GM21528 (cell line): ENCODE measurements at regions not wholly inside any gene's neighbourhood (a gene's known extent, or its start where the extent isn't known, plus 50 kb on each side); places are given as distances from the start of the nearest gene placed in this dataset.
"Not testable (repeated sequence)": the region's sequence is repeated elsewhere in the genome, so short reads cannot be mapped to it uniquely, and the experiment has no call there.

ENCODE experiments used
- ATAC-seq: cut with Tn5 transposase; IDR thresholded peaks from one replicate; pipeline ENCODE4 v1.9.1; 2021; ENCODE audit warnings: mild to moderate bottlenecking, moderate library complexity; ENCODE audit not compliant: unreplicated experiment, low FRiP score

DNA sequence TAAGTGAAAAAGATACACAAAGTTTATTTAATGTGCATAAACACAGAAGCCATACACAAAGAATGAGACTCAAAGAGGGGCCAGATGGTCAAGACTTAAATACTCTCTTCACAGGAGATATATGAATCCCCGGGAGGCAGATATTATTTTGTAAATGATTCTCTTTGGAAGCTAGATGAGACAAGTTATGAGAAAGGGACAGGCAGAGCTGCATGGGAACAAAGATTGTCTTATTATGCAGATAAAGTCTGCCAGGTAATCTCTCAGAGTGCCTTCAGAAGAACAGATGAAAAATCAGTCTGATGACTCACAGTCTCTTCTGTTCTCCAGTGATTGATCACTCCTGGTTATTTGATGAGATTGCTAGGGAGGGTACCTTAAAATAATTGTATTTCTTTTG, 89.0 kb downstream of the NAF1 start:
- no peak for ATAC-seq

DNA sequence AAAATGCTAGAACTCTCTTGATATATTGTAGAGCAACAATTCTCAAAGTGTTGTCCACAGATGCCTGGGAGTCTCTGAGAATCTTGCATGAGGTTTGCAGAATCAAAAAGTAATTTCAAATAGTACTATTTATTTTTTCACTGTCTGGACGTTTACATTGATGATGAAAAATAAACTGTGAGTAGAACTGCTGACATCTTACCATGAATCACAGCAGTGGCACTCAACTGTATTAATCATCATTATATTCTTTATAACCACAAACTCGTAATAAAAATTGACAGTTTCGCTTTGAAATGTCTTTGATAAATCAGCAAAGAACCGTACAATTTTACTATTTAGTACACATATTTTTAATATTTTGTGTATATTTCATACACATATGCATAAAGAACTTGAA, 94.5 kb downstream of the NAF1 start:
- ATAC-seq, result no peak

DNA sequence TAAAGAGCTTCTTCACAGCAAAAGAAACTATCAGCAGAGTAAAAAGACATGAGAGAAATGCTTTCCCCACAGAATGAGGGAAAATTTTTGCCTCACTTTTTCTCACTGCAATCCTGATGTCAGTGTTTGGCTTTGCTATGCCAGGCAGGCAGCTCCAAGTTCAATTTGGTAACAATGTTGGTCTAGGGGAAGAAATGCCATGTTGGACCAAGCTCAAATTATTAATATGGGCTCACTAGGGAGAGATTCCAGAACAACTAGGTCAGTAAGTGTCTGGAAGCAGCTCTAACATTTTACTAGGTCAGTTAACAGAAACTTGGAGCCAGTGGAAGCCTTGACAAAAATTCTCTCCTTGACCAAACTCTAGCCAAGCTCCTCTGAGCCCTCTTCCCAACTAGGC, 95.4 kb downstream of the NAF1 start:
- ATAC-seq, result no peak

DNA sequence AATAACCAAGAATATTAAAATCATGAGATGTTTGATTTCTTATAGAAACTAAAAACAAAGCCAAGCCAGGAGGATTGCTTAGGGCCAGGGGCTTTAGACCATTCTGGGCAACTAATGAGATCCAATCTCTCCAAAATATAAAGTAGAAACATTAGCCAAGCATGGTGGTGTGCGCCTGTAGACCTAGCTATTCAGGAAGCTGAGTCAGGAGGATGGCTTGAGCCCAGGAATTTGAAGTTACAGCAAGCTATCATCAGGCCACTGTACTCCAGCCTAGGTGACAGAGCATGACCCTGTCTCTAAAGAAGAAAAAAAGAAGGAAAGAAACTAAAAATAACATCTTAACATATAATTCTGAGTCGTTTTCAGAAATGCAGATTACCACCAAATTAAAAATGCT, 96.7 kb downstream of the NAF1 start:
- no peak for ATAC-seq

DNA sequence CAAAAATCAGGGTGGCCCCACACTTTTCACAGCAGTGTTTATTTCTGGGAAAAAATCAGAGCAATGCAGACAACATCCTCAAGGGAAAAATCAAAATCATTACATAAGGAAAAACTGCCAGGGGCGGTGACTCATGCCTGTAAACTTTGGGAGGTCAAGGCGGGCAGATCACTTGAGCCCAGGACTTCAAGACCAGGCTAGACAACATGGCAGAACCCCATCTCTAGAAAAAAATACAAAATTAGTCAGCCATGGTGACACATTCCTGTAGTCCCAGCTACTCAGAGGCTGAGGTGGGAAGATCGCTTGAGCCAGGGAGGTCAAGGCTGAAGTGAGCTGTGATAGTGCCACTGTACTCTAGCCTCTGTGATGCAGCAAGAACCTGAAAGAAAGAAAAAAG, 102.8 kb downstream of the NAF1 start:
- no peak for ATAC-seq

DNA sequence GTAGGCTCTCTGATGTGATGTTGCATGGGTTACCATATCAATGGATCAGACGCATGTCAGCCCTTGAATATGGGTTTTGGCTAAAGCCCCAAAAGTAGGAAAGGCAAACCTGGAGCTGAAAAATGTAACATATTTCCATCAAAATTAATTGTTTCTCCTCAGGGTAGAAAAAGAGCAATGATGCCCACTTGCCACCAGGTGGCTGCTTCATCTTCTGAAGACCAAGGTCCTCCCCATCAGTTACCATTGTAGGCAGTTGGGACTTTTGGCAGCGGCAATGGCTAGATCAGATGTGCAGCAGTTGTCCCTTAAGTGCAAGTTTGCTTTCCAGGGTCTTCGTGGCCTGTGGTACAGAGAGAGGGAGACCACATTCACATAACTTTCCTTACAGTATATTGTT, 118.2 kb downstream of the NAF1 start:
- no peak for ATAC-seq

DNA sequence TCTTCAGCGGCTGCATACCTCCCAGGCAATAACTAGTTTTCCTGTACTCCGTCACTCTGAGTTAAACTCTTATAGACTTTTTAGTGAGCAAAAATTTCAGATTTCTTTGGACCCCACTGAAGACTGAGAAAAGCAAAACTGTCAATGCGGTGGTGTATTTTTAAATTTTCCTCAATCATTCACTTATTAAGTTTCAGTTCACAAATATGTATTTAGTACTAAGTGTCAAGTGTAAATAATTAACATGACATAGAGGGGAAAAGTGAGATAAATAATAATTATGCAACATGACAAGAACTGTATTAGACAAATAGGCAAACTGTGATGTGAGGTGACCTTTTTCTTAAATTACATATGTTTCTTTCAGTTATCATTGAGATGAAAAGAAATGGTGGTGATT, 124.4 kb downstream of the NAF1 start:
- no peak for ATAC-seq

DNA sequence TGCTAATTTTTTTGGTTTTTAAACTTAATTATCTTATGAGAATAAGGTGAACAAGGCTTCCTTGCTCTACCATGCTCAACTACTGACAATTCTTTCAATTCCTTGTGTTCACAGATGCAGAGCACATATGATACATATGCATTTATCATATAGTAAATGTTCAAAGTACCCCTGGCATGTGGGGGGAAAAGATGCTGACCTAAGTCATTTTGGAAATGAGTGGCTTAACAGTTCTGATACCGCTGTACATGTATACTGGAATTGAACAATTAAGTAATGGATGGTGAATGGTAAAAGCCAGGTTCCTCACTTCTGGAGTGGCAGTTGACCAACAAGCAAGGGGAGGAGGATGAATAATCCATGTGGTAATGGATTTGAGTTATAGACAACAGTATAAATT, 149.6 kb downstream of the NAF1 start:
- ATAC-seq, result no peak

DNA sequence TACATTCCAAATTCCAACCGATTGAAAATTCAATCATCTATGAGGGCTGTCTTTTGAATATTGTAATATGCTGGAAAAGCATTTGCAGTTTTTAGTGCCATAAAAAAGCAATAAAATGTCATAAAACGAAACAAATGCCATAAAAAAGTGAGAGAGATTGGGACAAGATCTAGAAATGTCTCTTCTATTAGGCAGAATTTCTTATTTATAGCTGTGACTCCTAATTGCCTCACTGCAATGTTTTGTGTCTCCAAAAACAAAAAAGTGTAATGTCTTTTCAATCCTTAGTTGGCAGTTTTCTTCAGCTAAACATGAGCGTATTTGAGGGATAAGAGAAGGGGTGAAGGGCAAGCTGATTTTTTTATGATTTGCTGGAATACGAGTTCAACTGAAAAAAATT, 153.9 kb downstream of the NAF1 start:
- no peak for ATAC-seq

DNA sequence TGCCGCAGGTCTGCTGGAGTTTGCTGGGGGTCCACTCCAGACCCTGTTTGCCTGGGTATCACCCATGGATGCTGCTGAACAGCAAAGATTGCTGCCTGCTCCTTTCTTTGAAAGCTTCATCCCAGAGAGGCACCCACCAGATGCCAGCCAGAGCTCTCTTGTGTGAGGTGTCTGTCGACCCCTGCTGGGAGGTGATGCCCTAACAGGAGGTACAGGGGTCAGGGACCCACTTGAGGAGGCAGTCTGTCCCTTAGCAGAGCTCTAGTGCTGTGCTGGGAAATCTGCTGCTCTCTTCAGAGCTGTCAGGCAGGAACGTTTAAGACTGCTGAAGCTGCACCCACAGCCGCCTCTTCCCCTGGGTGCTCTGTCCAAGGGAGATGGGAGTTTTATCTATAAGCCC, 162.7 kb downstream of the NAF1 start:
- ATAC-seq, result no peak

DNA sequence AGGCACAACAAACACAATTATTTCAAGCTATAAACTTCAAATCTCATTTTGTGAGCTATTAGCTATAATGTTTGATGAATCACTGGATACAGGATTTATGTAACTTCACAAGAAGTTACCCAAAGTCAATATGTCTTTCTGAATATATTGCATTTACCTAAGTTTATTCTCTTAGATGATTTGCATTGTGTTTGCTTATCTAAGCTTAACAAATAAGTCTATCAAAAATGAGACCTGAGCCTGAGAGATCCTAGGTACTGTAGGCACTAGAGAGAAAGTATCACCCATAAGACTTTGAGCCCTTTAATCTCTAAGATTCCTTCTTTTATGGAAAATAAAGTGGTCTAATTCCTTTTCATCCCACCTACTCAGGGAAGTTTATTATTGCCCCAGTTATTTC, 178.2 kb downstream of the NAF1 start:
- no peak for ATAC-seq

DNA sequence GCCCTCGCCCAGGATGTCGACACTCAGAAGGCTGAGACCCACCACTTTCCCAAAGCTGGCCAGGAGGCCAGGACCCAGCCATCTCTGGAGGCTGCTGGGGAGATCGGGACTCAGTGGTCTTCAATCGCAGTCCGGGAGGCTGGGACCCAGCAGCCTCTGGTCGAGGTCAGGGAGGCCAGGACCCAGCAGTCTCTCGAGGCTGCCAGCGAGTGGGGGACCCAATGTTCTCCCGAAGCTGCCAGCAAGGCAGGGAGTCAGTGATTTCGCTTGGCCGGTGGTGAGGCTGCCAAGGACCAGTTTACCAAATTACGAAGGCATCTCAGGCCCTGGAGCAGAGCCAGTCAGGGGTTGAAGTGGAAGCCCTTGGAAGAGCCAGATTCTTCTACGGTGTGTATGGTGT, 181.6 kb downstream of the NAF1 start:
- ATAC-seq, result no peak

DNA sequence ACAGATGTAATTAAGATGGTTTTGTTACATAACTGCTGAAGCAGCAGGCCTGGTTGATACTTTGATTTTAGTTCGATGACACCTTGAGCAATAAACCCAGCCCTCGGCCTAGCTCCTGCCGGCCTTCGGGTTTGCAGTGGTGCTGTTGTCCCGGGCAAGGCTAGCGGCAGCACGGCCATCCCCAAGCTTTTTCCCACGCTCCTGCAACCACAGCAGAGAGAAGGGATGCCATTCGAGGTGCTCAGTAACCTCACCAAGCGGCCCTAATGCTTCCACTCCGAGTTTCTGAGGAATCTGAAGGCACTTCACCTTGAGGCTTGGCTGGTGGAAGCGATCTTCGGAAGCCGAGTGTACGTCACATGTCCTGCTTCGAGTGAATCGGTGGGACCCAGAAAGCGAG, 182.1 kb downstream of the NAF1 start:
- no peak for ATAC-seq

DNA sequence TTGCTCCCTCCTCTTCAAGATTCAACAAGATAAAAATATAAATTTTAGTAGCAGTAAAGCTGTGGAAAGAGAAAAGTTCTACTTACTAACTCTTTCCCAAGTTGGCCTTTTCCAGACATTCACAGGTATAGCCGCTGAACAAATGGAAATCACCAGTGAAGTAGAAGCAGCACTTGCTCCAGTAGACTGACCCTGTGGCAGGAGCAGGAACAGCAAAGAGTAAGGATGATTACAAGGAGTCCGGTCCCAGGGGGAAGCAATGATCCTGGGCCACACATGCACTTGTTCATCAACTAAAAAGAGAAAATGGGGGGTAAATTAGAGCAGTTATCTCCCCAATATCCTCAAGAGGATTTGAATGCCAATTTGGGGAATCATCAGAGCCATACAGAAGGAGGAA, 184.9 kb downstream of the NAF1 start:
- no peak for ATAC-seq

DNA sequence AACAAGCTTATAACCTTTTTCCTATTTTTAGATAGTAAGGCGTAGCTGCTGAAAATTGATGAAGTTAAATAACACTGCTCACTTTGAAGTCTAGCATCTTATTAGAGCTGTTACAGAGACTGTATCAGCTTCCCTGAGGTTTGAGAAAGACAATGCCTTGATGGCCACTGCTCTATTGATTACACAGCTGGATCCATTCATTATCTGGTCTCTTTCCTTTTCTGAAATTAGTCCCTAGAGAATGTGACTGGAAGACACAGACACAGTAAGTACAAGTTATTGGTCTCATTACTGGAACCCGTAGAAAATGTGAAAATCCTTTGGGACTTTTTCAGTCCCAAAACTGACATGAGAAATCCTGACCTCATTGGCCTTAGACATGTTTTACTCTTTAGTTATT, 188.3 kb downstream of the NAF1 start:
- ATAC-seq, result no peak

DNA sequence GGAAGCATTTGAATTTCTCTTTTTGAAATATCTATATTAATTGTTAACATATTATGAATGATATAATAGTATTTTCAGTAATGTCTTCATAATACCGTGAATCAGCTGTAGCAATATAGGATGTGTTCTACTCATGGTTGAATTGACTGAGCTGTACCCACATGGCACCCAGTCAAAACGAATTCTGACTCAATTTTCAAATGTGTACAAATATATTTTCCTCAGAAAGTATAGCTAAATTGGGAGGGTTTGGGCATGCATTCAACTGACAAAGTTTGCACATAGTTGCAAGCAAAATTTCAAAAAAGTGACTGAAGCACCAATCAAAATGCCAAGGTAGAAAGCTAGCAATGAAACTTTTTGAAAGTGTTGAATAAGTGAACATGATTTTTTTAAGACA, 188.9 kb downstream of the NAF1 start:
- no peak for ATAC-seq

DNA sequence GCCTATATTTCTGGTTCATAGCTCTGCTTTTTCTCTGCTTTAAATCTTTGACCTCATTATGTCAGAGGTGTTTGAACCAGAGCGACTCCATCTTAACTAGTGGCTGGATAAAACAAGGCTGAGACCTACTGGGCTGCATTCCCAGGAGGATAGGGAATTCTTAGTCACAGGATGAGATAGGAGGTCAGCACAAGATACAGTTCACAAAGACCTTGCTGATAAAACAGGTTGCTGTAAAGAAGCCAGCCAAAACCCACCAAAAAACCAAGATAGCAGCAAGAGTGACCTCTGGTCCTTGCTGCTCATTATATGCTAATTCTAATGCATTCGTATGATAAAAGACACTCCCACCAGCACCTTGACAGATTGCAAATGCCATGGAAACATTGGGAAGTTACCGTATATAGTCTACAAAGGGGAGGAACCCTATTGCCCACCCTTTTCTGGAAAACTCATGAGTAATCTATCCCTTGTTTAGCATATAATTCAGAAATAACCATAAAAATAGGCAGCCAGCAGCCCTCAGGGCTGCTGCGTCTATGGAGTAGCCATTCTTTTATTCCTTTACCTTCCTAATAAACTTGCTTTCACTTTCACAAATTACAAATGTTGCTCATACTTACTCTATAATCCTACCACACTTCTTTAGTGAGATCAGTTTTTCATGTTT, 193.9 kb downstream of the NAF1 start:
- ATAC-seq, result no peak

DNA sequence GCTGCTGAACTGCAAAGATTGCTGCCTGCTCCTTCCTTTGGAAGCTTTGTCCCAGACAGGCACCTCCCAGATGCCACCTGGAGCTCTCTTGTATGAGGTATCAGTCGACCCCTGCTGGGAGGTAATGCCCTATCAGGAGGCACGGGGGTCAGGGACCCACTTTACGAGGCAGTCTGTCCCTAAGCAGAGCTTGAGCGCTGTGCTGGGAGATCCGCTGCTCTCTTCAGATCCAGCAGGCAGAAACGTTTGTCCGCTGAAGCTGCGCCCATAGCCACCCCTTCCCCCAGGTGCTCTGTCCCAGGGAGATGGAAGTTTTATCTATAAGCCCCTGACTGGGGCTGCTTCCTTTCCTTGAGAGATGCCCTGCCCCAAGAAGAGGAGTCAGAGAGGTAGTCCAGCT, 197.5 kb downstream of the NAF1 start:
- no peak for ATAC-seq

DNA sequence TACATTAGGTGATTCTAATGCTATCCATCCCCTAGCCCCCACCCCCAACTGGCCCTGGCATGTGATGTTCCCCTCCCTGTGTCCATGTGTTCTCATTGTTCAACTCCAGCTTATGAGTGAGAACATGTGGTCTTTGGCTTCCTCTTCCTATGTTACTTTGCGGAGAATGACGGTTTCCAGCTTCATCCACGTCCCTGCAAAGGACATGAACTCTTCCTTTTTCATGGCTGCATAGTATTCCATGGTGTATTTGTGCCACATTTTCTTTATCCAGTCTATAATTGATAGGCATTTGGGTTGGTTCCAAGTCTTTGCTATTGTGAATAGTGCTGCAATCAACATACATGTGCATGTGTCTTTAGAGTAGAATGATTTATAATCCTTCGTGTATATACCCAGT, 200.7 kb downstream of the NAF1 start:
- not testable (repeated sequence) for ATAC-seq

DNA sequence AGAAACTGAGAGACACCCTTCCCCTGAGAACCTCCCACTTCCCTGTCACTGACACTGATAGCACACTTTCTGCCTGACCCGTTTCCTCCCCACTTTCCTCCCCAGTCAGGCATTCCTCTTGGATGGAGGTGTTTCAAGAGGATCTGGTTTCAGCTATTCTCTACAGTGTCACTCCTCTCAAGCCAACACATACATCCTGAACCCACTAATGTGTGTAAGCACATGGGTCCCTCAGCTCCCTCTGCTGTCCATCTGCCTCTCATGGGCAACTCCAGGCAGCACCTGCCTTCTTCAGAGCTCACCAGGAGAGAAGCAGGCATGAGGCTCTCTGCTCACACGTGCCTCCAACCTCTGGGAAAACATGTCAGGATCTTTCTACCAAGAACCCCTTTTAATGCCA, 207.6 kb downstream of the NAF1 start:
- peak; percentile 57 for ATAC-seq

DNA sequence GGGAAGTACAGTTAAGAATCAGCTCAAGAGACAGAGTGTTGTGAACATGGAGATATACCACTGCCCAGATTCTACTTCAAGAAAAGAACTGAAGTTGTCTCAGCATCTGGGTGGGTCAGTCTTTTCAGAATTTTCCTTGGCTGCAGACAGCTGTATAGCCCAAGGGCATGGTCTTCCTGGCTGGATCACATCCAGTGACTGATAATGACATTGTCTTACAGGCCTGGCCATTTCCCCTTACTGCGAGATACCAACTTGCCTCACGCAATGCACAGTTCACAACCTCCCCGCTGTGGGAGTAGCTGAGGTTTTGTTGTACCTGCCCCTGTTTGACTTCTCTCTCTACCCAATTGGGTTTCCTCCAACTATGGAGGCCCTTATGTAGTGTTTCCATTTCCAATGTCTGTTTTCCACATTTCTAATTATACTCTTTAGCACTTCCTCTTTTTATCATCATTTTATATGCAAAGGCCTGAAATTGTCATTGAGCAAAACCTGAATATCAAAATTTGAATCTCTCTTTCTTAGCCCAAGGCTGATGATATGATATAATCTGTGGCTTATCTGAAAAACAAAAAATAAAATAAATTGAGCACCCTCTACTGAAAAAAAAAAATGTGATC, 209.1 kb downstream of the NAF1 start:
- ATAC-seq, result no peak

DNA sequence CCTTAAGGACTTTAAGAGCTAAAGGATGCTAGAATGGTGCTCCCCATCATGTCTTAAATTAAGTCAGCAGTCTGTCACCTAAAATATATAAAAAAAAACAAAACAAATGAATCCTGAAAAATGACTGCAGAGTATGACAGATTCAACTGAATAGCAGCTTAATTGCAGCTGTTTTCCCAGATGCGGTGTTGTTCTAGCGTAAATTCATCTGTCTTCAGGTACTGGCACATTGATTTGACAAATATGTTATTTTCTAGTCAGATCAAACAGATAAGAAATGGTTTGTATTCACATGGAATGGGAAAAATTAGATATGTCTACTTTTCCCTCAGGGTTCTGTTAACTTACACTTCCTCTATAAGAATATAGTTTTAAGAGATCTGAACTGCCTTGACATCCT, 211.7 kb downstream of the NAF1 start:
- ATAC-seq, result no peak

DNA sequence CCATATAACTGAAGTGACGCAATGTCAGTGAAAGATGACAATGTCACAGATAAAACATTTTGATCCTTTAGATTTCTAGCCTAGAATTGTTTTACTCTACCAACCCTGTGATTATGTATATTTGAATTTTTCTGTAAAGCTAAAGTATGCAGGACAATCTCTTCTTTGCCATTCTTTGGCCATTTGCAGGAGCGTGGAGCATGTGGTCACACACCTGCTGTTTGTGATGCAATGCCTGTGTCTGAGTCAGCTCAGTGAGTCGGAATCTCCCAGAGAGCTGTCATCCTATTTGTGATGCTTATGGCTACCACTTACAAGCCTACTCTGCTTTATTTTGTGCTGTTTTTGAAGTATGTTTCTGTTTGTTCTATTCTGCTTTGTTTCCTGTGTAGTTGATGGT, 214.5 kb downstream of the NAF1 start:
- ATAC-seq, result no peak
